Calu3 (cell line): ENCODE measurements at regions not wholly inside any gene's neighbourhood (a gene's known extent, or its start where the extent isn't known, plus 50 kb on each side); places are given as distances from the start of the nearest gene placed in this dataset.

Experiments used
- BruUV-seq: library from RNA; stranded (reverse); fragments of 400-500 nt; replicated peaks from 2 replicates; lab custom pipeline; 2021; lab: Mats Ljungman, UMichigan
- CTCF ChIA-PET: fragments of 300-600 bp; sonication (Branson Sonifier 250); formaldehyde crosslinking; loops from one replicate; lab custom pipeline; 2022; ENCODE audit warnings: antibody characterized with exemption; lab: Charles Lee
- DNase-seq: peaks from one replicate; pipeline ENCODE4 v3.0.0; 2022
- H3K27ac Mint-ChIP-seq: one replicate; pipeline ENCODE4 v1.8.0; 2022; ENCODE audit warnings: mixed read lengths; ENCODE audit not compliant: unreplicated experiment
- H3K27me3 Mint-ChIP-seq: one replicate; pipeline ENCODE4 v1.8.0; 2022; ENCODE audit warnings: mixed read lengths; ENCODE audit not compliant: unreplicated experiment
- H3K36me3 Mint-ChIP-seq: one replicate; pipeline ENCODE4 v1.8.0; 2022; ENCODE audit warnings: mild to moderate bottlenecking, moderate library complexity, mixed read lengths; ENCODE audit not compliant: insufficient read depth, unreplicated experiment
- H3K4me1 Mint-ChIP-seq: one replicate; pipeline ENCODE4 v1.8.0; 2022; ENCODE audit warnings: mild to moderate bottlenecking, low read depth, mixed read lengths; ENCODE audit not compliant: unreplicated experiment
- H3K4me3 Mint-ChIP-seq: one replicate; pipeline ENCODE4 v1.8.0; 2022; ENCODE audit warnings: mild to moderate bottlenecking, low read depth, moderate library complexity, mixed read lengths; ENCODE audit not compliant: unreplicated experiment
- H3K9me3 Mint-ChIP-seq: one replicate; pipeline ENCODE4 v1.8.0; 2022; ENCODE audit warnings: low read depth, mixed read lengths; ENCODE audit not compliant: unreplicated experiment
- intact Hi-C: fragments of 100-400 bp; cut with micrococcal nuclease; formaldehyde crosslinking; loops from one replicate; pipeline ENCODE4 v1.10.0; 2022; ENCODE audit not compliant: unreplicated experiment
- TF ChIP-seq, protein P1 (sequence below): fragments of 200-600 bp; IDR thresholded peaks from one replicate; pipeline ENCODE4 v1.8.0; 2022; ENCODE audit warnings: antibody characterized with exemption; ENCODE audit not compliant: unreplicated experiment

DNA sequence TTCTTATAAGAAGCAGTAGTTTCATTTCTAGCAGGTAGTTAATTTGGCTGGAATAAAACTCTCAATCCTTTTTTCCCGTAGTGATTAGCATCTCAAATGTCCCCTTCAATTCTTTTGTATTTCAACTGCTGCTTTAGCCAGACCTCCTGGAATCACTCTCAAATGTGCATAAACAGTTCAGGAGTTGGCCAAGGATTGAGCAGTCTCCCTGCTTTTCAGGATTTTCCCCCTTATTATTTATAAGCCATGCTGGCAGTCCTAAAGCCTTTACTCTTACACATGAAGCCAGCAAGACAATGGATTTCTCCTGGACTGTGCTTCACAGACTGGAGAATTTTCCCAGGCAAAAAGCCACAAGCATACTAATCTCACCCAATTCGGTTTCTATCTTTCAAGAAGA, 950.1 kb downstream of the VRK1 start:
- H3K4me1 Mint-ChIP-seq, result no peaks in the 10 kb centered on the region
- intact Hi-C loops, result no loop called here
- H3K27ac Mint-ChIP-seq, result no peak overlapping the region
- no peaks in the 10 kb centered on the region for H3K36me3 Mint-ChIP-seq
- no peak overlapping the region for H3K4me3 Mint-ChIP-seq
- CTCF ChIA-PET, result no interaction called here
- H3K27me3 Mint-ChIP-seq, result no peaks in the 10 kb centered on the region
- no peak for DNase-seq
- no TSS peak for BruUV-seq
- H3K9me3 Mint-ChIP-seq, result peaks cover 15% of the 10 kb centered on the region
- TF ChIP-seq, protein P1, sequence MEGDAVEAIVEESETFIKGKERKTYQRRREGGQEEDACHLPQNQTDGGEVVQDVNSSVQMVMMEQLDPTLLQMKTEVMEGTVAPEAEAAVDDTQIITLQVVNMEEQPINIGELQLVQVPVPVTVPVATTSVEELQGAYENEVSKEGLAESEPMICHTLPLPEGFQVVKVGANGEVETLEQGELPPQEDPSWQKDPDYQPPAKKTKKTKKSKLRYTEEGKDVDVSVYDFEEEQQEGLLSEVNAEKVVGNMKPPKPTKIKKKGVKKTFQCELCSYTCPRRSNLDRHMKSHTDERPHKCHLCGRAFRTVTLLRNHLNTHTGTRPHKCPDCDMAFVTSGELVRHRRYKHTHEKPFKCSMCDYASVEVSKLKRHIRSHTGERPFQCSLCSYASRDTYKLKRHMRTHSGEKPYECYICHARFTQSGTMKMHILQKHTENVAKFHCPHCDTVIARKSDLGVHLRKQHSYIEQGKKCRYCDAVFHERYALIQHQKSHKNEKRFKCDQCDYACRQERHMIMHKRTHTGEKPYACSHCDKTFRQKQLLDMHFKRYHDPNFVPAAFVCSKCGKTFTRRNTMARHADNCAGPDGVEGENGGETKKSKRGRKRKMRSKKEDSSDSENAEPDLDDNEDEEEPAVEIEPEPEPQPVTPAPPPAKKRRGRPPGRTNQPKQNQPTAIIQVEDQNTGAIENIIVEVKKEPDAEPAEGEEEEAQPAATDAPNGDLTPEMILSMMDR, result no peak

DNA sequence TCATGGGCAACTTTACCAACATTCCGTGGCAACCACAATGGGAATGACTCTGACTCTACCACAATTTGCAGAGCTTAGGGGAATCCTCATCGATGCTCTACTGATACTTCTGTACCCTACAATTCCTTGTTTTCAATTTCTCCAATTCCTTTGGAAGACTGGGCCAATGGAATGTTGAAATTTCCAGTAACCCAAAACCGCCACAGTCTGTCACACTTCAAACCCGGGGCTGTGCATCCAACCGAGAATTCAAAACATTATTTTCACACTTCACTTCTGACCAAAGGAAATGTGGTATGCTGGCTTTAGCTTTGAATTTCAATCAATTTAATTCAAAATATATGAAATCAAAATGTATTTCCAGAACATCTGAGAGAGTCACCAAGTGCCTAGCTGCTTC, 951.4 kb downstream of the VRK1 start:
- BruUV-seq, result no TSS peak
- intact Hi-C loops, result no loop called here
- no peak overlapping the region for H3K4me3 Mint-ChIP-seq

DNA sequence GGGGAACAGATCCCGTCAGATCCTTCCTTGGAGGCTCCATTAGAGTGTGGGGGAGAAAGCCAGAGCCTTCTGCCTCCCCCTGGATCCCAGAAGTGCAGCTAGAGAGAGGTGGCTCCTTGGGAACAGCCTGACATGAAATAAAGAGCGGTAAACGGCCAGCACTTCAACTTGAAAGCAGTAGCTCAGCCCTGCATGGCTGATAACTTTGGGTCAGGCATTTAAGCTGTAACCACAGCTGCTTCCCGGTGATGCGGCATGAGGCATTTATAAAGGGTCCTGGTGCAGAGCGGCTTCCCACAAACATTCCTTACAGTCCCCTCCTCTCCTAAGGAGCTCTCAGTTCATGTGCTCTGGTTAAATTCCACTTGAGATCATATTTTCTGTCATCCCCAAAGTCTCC, 960.3 kb downstream of the VRK1 start:
- Mint-ChIP-seq H3K4me3 (no peak overlapping the region), H3K4me1 (no peaks in the 10 kb centered on the region), H3K27me3 (no peaks in the 10 kb centered on the region), H3K9me3 (peaks cover 8% of the 10 kb centered on the region), H3K36me3 (no peaks in the 10 kb centered on the region), H3K27ac (no peak overlapping the region)
- DNase-seq, result no peak
- CTCF ChIA-PET, result no interaction called here
- BruUV-seq, result no TSS peak
- TF ChIP-seq, protein P1, result no peak
- intact Hi-C loops, result no loop called here

More for the DNA sequence above, 951.4 kb downstream of the VRK1 start:
- Mint-ChIP-seq H3K36me3 (no peaks in the 10 kb centered on the region), H3K27me3 (no peaks in the 10 kb centered on the region), H3K4me1 (no peaks in the 10 kb centered on the region), H3K9me3 (peaks cover 15% of the 10 kb centered on the region), H3K27ac (no peak overlapping the region)
- no peak for DNase-seq
- CTCF ChIA-PET, result no interaction called here
- TF ChIP-seq, protein P1, result no peak

DNA sequence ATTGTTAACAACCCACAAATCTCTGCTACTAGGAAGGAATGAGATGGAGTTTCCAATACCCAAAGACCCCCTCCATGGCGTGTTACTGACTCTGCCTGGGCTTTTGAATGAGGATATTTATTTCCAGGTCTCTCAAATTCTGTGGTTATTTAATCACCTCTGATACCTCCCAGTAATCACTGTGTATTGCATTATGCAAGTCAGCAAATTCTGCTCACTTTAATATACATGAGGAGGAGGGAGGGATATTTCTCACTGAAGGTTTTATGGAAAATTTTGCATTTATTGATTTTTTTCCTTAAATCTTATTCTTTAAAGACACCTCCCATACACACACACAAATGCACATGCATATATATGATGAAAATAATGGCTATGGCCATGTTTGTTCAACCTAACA, 962.9 kb downstream of the VRK1 start:
- CTCF ChIA-PET, result no interaction called here
- H3K27me3 Mint-ChIP-seq, result no peaks in the 10 kb centered on the region
- no TSS peak for BruUV-seq
- intact Hi-C loops, result no loop called here
- no peak overlapping the region for H3K27ac Mint-ChIP-seq
- H3K4me3 Mint-ChIP-seq, result no peak overlapping the region
- H3K36me3 Mint-ChIP-seq, result no peaks in the 10 kb centered on the region
- H3K4me1 Mint-ChIP-seq, result no peaks in the 10 kb centered on the region
- DNase-seq, result no peak
- peaks cover 14% of the 10 kb centered on the region for H3K9me3 Mint-ChIP-seq
- TF ChIP-seq, protein P1, result no peak
